ENCODE measurements at regions not wholly inside any gene's neighbourhood (a gene's known extent, or its start where the extent isn't known, plus 50 kb on each side); places are given as distances from the start of the nearest gene placed in this dataset.

- DNase-seq (ENCODE audit: low read depth, low spot score): no peak
These were observed 52.6 kb upstream of the CD82 start for GRCh38 chr11:44512818-44513217.

More at GRCh38 chr11:44512818-44513217, 52.6 kb upstream of the CD82 start:
- Histone ChIP-seq H3K4me3 (replicated peaks in 1 of 2; ENCODE audit: low read depth in 1 of 2, low read length in 2 of 2) (no peak overlapping the region), H3K4me2 (ENCODE audit: low read length) (no peak overlapping the region), H3K9ac (ENCODE audit: low read length) (no peak overlapping the region), H3K36me3 (ENCODE audit: control insufficient read depth in 1 of 2, insufficient read depth in 2 of 2, low read length in 2 of 2) (no peaks in the 10 kb centered on the region), H3K9me3 (ENCODE audit: control insufficient read depth in 1 of 2, insufficient read depth in 1 of 2, low read depth in 1 of 2, low read length in 2 of 2) (no peaks in the 10 kb centered on the region), H4K20me1 (ENCODE audit: insufficient read depth) (no peaks in the 10 kb centered on the region), H3K9me2 (ENCODE audit: insufficient read depth) (no peaks in the 10 kb centered on the region), H3K79me2 (ENCODE audit: insufficient read depth, low read length) (no peaks in the 10 kb centered on the region), H3K27me3 (ENCODE audit: insufficient read depth, low read length) (peaks cover 18% of the 10 kb centered on the region; the same call in 1 of the 2 replicates), H3K27ac (ENCODE audit: low read depth, low read length) (no peak overlapping the region), H2AFZ (ENCODE audit: low read depth, low read length, poor library complexity, severe bottlenecking) (no peak overlapping the region), H3K4me1 (ENCODE audit: control insufficient read depth in 1 of 2, insufficient read depth in 2 of 2, low read length in 2 of 2) (no peaks in the 10 kb centered on the region)
- intact Hi-C loops (cut with micrococcal nuclease): no loop called here
- RAD21 ChIA-PET (ENCODE audit: low non-redundant PET in 1 of 2, low total read pairs in 2 of 2, uncharacterized antibody in 2 of 2, unreplicated experiment in 2 of 2): no interaction called here
- no TSS peak for BruUV-seq (replicated peaks)
- POLR2A ChIA-PET: no interaction called here
- CTCF ChIA-PET: interaction anchor here (1.0 kb wide), 1 partner anchor 11 kb away, joined by 3 read pairs; no protein-coding TSS in a partner anchor
- ATAC-seq: no peak
- TF ChIP-seq FOSL1 (IDR thresholded peaks at IDR 0.05; ENCODE audit: low read depth) (no peak), ELF1 (IDR thresholded peaks at IDR 0.05; ENCODE audit: borderline replicate concordance, low read depth) (no peak), CTCF (IDR thresholded peaks at IDR 0.05 in 2 of 3, conservative IDR thresholded peaks at IDR 0.05 in 1 of 3; ENCODE audit: borderline replicate concordance in 1 of 3, insufficient read depth in 1 of 3, low read depth in 2 of 3, low read length in 2 of 3) (no peak), JUND (IDR thresholded peaks at IDR 0.05) (no peak), REST (IDR thresholded peaks at IDR 0.05; ENCODE audit: low read depth) (no peak), SP1 (IDR thresholded peaks at IDR 0.05; ENCODE audit: low read depth) (no peak), MAX (IDR thresholded peaks at IDR 0.05) (no peak), ZFX (IDR thresholded peaks at IDR 0.05) (no peak), RAD21 (IDR thresholded peaks at IDR 0.05; ENCODE audit: low read depth) (no peak), SRF (IDR thresholded peaks at IDR 0.05; ENCODE audit: low read depth) (no peak)

All from HCT116 (cell line).